ENCODE measurements at regions not wholly inside any gene's neighbourhood (a gene's known extent, or its start where the extent isn't known, plus 50 kb on each side); places are given as distances from the start of the nearest gene placed in this dataset.
"Not testable (repeated sequence)": the region's sequence is repeated elsewhere in the genome, so short reads cannot be mapped to it uniquely, and the experiment has no call there.

DNA sequence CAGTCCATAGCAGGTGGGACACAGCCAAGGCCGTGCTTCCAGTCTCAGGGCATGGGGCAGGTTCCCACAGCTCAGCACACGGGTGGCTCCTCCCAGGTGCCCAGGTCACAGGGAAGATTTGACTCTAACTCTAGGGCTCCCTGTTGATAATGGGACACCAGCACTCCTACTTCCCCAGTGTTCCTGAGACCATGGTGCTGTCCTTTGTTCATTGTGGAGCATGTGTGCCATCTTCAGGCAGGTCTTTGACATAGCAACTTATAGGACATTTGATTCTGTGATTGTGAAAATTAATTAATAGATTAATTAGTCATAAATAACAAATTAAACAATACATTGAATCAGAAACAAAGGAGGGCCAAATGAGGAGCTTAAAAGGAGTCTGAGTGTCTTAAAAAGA is 635.0 kb downstream of the RPIA start:
- peak; percentile 1 for DNase-seq

DNA sequence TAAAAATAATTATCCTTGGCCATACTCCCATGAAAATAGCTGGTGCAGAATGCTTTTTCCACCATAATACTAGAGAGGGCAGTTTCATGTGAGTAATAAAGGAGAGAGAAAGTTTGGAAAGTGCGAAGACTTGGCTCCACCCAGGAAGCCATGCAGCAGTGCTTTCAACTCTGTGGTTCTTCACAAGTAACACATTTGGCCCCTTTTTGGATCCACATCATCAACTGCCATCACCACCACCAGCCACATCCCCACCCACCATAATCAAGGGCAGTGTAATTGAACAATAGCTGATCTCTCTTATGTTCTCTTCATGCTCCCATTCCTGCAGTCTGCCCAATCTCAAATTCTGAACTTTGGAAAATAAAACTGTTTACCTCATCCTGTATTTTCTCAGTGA is 637.3 kb downstream of the RPIA start:
- not testable (repeated sequence) for DNase-seq

Data from activated CD4-positive, alpha-beta T cell treated with anti-CD3 and anti-CD28 coated beads, Interleukin-10, Interleukin-2, amounts not matched to agents 100 ng/mL and 50 ng/mL, durations not matched to agents 16 hours and 8 hours (primary cell).